PC-9 (cell line): ENCODE measurements at regions not wholly inside any gene's neighbourhood (a gene's known extent, or its start where the extent isn't known, plus 50 kb on each side); places are given as distances from the start of the nearest gene placed in this dataset.

Experiments used
- BruUV-seq: library from RNA; stranded (reverse); fragments of 400-500 nt; replicated peaks from 2 replicates; lab custom pipeline; 2021; lab: Mats Ljungman, UMichigan
- CTCF ChIA-PET: fragments of 300-600 bp; sonication (Branson Sonifier 250); formaldehyde crosslinking; loops from one replicate; lab custom pipeline; 2022; ENCODE audit warnings: antibody characterized with exemption; lab: Charles Lee
- POLR2A ChIA-PET: fragments of 300-600 bp; sonication (Branson Sonifier 250); formaldehyde crosslinking; loops from one replicate; lab custom pipeline; 2022; ENCODE audit warnings: antibody characterized with exemption; ENCODE audit not compliant: unreplicated experiment; lab: Charles Lee
- DNase-seq, 2 experiments: peaks; one replicate each; pipeline versions ENCODE4 v3.0.0 to v3.0.0-alpha.2; 2015 to 2022; ENCODE audit warnings: mixed read lengths in 1 of 2
- H2AFZ ChIP-seq: fragments of 200-600 bp; sonication (generic); 2 replicates; pipeline ENCODE4 v1.8.1; 2017; ENCODE audit warnings: antibody characterized with exemption
- H3F3A ChIP-seq: fragments of 200-600 bp; sonication (generic); 2 replicates; pipeline ENCODE4 v1.8.1; 2017; ENCODE audit warnings: antibody characterized with exemption, mild to moderate bottlenecking, low read depth; ENCODE audit not compliant: insufficient read depth
- H3K27ac ChIP-seq: fragments of 200-600 bp; sonication (generic); 2 replicates; pipeline ENCODE4 v1.6.1; 2016; ENCODE audit warnings: mixed run types
- H3K27me3 ChIP-seq: fragments of 200-600 bp; sonication (generic); 2 replicates; pipeline ENCODE4 v1.6.1; 2016; ENCODE audit warnings: low read depth, mixed run types; ENCODE audit not compliant: insufficient read depth
- H3K36me3 ChIP-seq: fragments of 200-600 bp; sonication (generic); 2 replicates; pipeline ENCODE4 v1.6.1; 2016; ENCODE audit warnings: low read depth, mixed run types
- H3K4me1 ChIP-seq: fragments of 200-600 bp; sonication (generic); replicated peaks from 2 replicates; pipeline ENCODE4 v1.6.1; 2016; ENCODE audit warnings: mixed run types; ENCODE audit not compliant: insufficient read depth
- H3K4me2 ChIP-seq: fragments of 200-600 bp; sonication (generic); 2 replicates; pipeline ENCODE4 v1.6.1; 2017; ENCODE audit warnings: mixed run types
- H3K4me3 ChIP-seq: fragments of 200-600 bp; sonication (generic); 2 replicates; pipeline ENCODE4 v1.6.1; 2016; ENCODE audit warnings: mixed run types
- H3K79me2 ChIP-seq: fragments of 200-600 bp; sonication (generic); 2 replicates; pipeline ENCODE4 v1.6.1; 2017; ENCODE audit warnings: low read depth, mixed run types
- H3K9me2 ChIP-seq: fragments of 200-600 bp; sonication (generic); 2 replicates; pipeline ENCODE4 v1.8.1; 2017; ENCODE audit warnings: mild to moderate bottlenecking; ENCODE audit not compliant: insufficient read depth
- H3K9me3 ChIP-seq: fragments of 200-600 bp; sonication (generic); 2 replicates; pipeline ENCODE4 v1.8.1; 2016; ENCODE audit warnings: low read depth; ENCODE audit not compliant: insufficient read depth
- H4K20me1 ChIP-seq: fragments of 200-600 bp; sonication (generic); 2 replicates; pipeline ENCODE4 v1.8.1; 2017; ENCODE audit not compliant: insufficient read depth
- EZH2 ChIP-seq: fragments of 200-600 bp; sonication (generic); IDR thresholded peaks from 2 replicates; pipeline ENCODE4 v1.8.0; 2017; ENCODE audit warnings: antibody characterized with exemption, low read depth
- intact Hi-C: fragments of 100-400 bp; cut with micrococcal nuclease; formaldehyde crosslinking; loops from one replicate; pipeline ENCODE4 v1.10.0; 2022; ENCODE audit not compliant: unreplicated experiment
- TF ChIP-seq, protein P1 (sequence below): fragments of 200-600 bp; sonication (generic); conservative IDR thresholded peaks from 2 replicates; pipeline ENCODE4 v1.6.1; 2017; ENCODE audit warnings: mixed run types, antibody characterized with exemption, mild to moderate bottlenecking, moderate library complexity

DNA sequence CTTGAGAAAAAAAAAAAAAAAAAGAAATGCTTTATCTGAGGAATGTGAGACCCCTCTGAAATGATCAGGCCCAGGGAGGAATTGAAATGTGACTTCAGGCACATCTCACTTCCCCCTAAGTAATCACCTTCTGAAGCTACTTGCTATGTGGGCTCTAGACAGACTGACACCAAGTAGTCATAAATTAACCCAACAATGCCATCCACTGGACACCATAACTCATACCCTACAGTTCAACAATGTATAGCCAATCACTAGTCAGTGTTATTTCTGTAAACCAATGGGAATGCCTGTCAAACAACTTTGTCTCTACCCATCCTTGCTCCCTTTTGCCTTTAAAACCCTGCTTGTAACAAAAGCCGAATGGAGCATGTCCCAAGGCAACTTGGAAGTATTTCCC, 182.7 kb upstream of the TMPO start:
- no peaks in the 10 kb centered on the region for H4K20me1 ChIP-seq
- no peak overlapping the region for H2AFZ ChIP-seq
- DNase-seq = no peak
- ChIA-PET CTCF (no interaction called here), POLR2A (no interaction called here)
- H3K79me2 ChIP-seq = no peaks in the 10 kb centered on the region
- no peaks in the 10 kb centered on the region for H3K4me1 ChIP-seq
- H3K27ac ChIP-seq = no peak overlapping the region
- peaks cover 23% of the 10 kb centered on the region for H3K27me3 ChIP-seq
- no peak overlapping the region for H3K4me3 ChIP-seq
- BruUV-seq = no TSS peak
- no peaks in the 10 kb centered on the region for H3K9me2 ChIP-seq
- no peaks in the 10 kb centered on the region for H3K9me3 ChIP-seq
- no peak overlapping the region for H3K4me2 ChIP-seq
- TF ChIP-seq, protein P1, sequence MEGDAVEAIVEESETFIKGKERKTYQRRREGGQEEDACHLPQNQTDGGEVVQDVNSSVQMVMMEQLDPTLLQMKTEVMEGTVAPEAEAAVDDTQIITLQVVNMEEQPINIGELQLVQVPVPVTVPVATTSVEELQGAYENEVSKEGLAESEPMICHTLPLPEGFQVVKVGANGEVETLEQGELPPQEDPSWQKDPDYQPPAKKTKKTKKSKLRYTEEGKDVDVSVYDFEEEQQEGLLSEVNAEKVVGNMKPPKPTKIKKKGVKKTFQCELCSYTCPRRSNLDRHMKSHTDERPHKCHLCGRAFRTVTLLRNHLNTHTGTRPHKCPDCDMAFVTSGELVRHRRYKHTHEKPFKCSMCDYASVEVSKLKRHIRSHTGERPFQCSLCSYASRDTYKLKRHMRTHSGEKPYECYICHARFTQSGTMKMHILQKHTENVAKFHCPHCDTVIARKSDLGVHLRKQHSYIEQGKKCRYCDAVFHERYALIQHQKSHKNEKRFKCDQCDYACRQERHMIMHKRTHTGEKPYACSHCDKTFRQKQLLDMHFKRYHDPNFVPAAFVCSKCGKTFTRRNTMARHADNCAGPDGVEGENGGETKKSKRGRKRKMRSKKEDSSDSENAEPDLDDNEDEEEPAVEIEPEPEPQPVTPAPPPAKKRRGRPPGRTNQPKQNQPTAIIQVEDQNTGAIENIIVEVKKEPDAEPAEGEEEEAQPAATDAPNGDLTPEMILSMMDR = no peak
- no peak for TF ChIP-seq EZH2
- intact Hi-C loops = no loop called here
- H3F3A ChIP-seq = no peaks in the 10 kb centered on the region
- H3K36me3 ChIP-seq = no peaks in the 10 kb centered on the region

DNA sequence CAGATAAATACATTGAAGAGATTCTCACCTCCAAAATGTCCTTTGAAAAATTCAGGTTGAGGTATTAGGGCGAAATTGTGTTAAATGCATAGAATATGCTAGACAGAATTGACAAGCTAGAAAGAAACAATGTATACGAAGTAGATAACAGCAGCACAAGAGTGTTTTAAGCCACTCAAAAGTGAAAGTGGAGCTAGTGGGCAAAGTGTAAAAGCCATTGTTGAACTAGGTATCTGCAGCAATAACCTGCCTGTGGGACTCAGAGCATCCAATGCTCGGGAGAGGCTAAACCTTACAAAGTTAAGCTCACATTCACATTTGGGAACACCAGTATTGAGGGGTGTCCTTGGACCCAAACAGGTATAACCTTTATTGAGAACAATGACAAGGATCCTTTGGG, 180.6 kb upstream of the TMPO start:
- TF ChIP-seq EZH2 = no peak
- TF ChIP-seq, protein P1 = no peak
- intact Hi-C loops = no loop called here
- H3K4me1 ChIP-seq = no peaks in the 10 kb centered on the region
- H3F3A ChIP-seq = no peaks in the 10 kb centered on the region
- peaks cover 5% of the 10 kb centered on the region; the same call in 1 of the 2 replicates for H3K27me3 ChIP-seq
- no TSS peak for BruUV-seq
- no peak overlapping the region for H3K4me2 ChIP-seq
- no peaks in the 10 kb centered on the region for H3K9me2 ChIP-seq
- ChIA-PET CTCF (no interaction called here), POLR2A (no interaction called here)
- no peak overlapping the region for H2AFZ ChIP-seq
- no peak for DNase-seq
- H3K9me3 ChIP-seq = no peaks in the 10 kb centered on the region
- H3K79me2 ChIP-seq = no peaks in the 10 kb centered on the region
- H3K36me3 ChIP-seq = no peaks in the 10 kb centered on the region
- no peak overlapping the region for H3K4me3 ChIP-seq
- no peaks in the 10 kb centered on the region for H4K20me1 ChIP-seq
- H3K27ac ChIP-seq = no peak overlapping the region

DNA sequence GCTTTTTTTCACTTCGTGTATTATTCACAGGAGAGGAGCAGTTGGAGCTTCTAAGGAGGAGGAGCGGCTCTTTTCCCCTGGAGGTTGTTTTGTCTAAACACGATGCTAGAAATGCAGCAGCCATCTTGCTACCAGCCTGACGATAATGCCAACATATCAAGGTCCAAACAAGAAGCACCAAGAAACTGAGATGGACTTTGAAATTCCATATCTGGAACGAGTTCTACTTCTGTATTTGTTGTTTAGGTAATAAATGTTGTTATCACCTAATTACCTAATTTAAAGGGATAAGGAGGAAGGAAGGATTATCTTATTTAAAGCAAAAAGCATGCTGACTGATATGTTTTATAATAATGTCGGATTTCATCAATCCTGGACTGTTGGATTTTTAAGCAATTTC, 174.4 kb upstream of the TMPO start:
- DNase-seq = no peak
- Histone ChIP-seq H3K27ac (no peak overlapping the region), H3K4me2 (no peak overlapping the region), H3K9me3 (no peaks in the 10 kb centered on the region), H3K4me3 (no peak overlapping the region), H3K27me3 (peaks cover 37% of the 10 kb centered on the region), H3K4me1 (no peaks in the 10 kb centered on the region), H4K20me1 (no peaks in the 10 kb centered on the region), H3K79me2 (no peaks in the 10 kb centered on the region), H3F3A (no peaks in the 10 kb centered on the region), H3K36me3 (no peaks in the 10 kb centered on the region), H2AFZ (no peak overlapping the region), H3K9me2 (no peaks in the 10 kb centered on the region)
- TF ChIP-seq EZH2 = no peak
- TF ChIP-seq, protein P1 = no peak
- no TSS peak for BruUV-seq
- intact Hi-C loops = no loop called here
- ChIA-PET CTCF (no interaction called here), POLR2A (no interaction called here)
